ENCODE measurements at regions not wholly inside any gene's neighbourhood (a gene's known extent, or its start where the extent isn't known, plus 50 kb on each side); places are given as distances from the start of the nearest gene placed in this dataset.
A peak's percentile ranks its signal among the peaks of the same experiment; 100 is the strongest.

GRCh38 chr3:40704224-40704623 is 179.5 kb downstream of the ZNF621 start:
- no peaks in the 10 kb centered on the region for H3K9me2 ChIP-seq (replicated peaks; ENCODE audit: low read depth, low read length)
- no peaks in the 10 kb centered on the region for H3F3A ChIP-seq (ENCODE audit: low read depth)
- H3K4me2 ChIP-seq (ENCODE audit: low read depth, low read length, poor library complexity, severe bottlenecking): no peak overlapping the region
- H3K79me2 ChIP-seq (ENCODE audit: insufficient read depth, low read length): no peaks in the 10 kb centered on the region
- peaks cover 6% of the 10 kb centered on the region for H3K27me3 ChIP-seq (ENCODE audit: insufficient read depth, low read length, poor library complexity, severe bottlenecking)
- no peaks in the 10 kb centered on the region for H3K4me1 ChIP-seq (ENCODE audit: insufficient read depth, low read length, poor library complexity, severe bottlenecking)
- no peaks in the 10 kb centered on the region for H4K20me1 ChIP-seq (ENCODE audit: insufficient read depth, low read length, poor library complexity, severe bottlenecking)
- no peak overlapping the region for H2AFZ ChIP-seq (ENCODE audit: low read length)
- H3K4me3 ChIP-seq (ENCODE audit: low read length, poor library complexity, severe bottlenecking): no peak overlapping the region
- H3K9me3 ChIP-seq (ENCODE audit: insufficient read depth, low read depth, low read length): no peaks in the 10 kb centered on the region; the same call in 1 of the 2 replicates
- H3K36me3 ChIP-seq (ENCODE audit: insufficient read depth, low read length): no peaks in the 10 kb centered on the region
- TF ChIP-seq, protein P1, sequence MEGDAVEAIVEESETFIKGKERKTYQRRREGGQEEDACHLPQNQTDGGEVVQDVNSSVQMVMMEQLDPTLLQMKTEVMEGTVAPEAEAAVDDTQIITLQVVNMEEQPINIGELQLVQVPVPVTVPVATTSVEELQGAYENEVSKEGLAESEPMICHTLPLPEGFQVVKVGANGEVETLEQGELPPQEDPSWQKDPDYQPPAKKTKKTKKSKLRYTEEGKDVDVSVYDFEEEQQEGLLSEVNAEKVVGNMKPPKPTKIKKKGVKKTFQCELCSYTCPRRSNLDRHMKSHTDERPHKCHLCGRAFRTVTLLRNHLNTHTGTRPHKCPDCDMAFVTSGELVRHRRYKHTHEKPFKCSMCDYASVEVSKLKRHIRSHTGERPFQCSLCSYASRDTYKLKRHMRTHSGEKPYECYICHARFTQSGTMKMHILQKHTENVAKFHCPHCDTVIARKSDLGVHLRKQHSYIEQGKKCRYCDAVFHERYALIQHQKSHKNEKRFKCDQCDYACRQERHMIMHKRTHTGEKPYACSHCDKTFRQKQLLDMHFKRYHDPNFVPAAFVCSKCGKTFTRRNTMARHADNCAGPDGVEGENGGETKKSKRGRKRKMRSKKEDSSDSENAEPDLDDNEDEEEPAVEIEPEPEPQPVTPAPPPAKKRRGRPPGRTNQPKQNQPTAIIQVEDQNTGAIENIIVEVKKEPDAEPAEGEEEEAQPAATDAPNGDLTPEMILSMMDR (conservative IDR thresholded peaks at IDR 0.05; ENCODE audit: low read length): no peak
- no peak for TF ChIP-seq EZH2phosphoT487 (IDR thresholded peaks at IDR 0.05; ENCODE audit: borderline replicate concordance)
- no peak overlapping the region for H3K9ac ChIP-seq (ENCODE audit: low read depth, low read length, poor library complexity, severe bottlenecking)

- H4K20me1 ChIP-seq (ENCODE audit: insufficient read depth, low read length, poor library complexity, severe bottlenecking): no peaks in the 10 kb centered on the region
- no peaks in the 10 kb centered on the region for H3F3A ChIP-seq (ENCODE audit: low read depth)
- TF ChIP-seq, protein P1 (conservative IDR thresholded peaks at IDR 0.05; ENCODE audit: low read length): no peak
- TF ChIP-seq EZH2phosphoT487 (IDR thresholded peaks at IDR 0.05; ENCODE audit: borderline replicate concordance): no peak
- no peak overlapping the region for H3K4me2 ChIP-seq (ENCODE audit: low read depth, low read length, poor library complexity, severe bottlenecking)
- H3K4me1 ChIP-seq (ENCODE audit: insufficient read depth, low read length, poor library complexity, severe bottlenecking): no peaks in the 10 kb centered on the region
- no peaks in the 10 kb centered on the region; the same call in 1 of the 2 replicates for H3K9me3 ChIP-seq (ENCODE audit: insufficient read depth, low read depth, low read length)
- no peak overlapping the region for H3K9ac ChIP-seq (ENCODE audit: low read depth, low read length, poor library complexity, severe bottlenecking)
- no peaks in the 10 kb centered on the region for H3K79me2 ChIP-seq (ENCODE audit: insufficient read depth, low read length)
- no peak overlapping the region for H2AFZ ChIP-seq (ENCODE audit: low read length)
- no peak overlapping the region for H3K4me3 ChIP-seq (ENCODE audit: low read length, poor library complexity, severe bottlenecking)
- H3K9me2 ChIP-seq (replicated peaks; ENCODE audit: low read depth, low read length): no peaks in the 10 kb centered on the region
- H3K36me3 ChIP-seq (ENCODE audit: insufficient read depth, low read length): no peaks in the 10 kb centered on the region
- peaks cover 6% of the 10 kb centered on the region for H3K27me3 ChIP-seq (ENCODE audit: insufficient read depth, low read length, poor library complexity, severe bottlenecking)
These were observed 180.9 kb downstream of the ZNF621 start for GRCh38 chr3:40705663-40706062.

DNA sequence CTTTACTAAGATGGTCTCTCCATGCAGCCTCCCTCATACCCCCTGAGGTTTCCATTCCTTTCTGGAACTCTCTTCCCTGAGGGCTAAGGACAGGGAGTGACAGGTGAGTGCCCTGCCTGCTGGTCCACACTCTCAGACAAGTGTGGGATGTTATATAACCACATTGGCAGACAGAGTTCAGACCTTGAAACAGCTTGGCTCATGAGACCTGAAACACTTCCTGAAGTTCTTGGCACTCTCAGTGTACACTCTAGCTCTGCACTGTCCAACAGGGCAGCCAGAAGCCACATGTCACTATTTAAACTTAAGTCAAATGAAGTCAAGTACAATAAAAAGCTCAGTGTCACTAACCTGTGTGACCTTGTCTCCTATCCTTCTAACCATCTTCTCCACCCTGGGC is 188.5 kb downstream of the ZNF621 start:
- Histone ChIP-seq H2AFZ (ENCODE audit: low read length) (no peak overlapping the region), H3F3A (ENCODE audit: low read depth) (no peaks in the 10 kb centered on the region), H3K27me3 (ENCODE audit: insufficient read depth, low read length, poor library complexity, severe bottlenecking) (no peaks in the 10 kb centered on the region), H3K79me2 (ENCODE audit: insufficient read depth, low read length) (no peaks in the 10 kb centered on the region), H3K4me1 (ENCODE audit: insufficient read depth, low read length, poor library complexity, severe bottlenecking) (peaks cover 28% of the 10 kb centered on the region), H3K36me3 (ENCODE audit: insufficient read depth, low read length) (no peaks in the 10 kb centered on the region), H3K4me2 (ENCODE audit: low read depth, low read length, poor library complexity, severe bottlenecking) (peak overlapping the region; percentile 57), H3K9ac (ENCODE audit: low read depth, low read length, poor library complexity, severe bottlenecking) (no peak overlapping the region), H3K4me3 (ENCODE audit: low read length, poor library complexity, severe bottlenecking) (no peak overlapping the region), H4K20me1 (ENCODE audit: insufficient read depth, low read length, poor library complexity, severe bottlenecking) (no peaks in the 10 kb centered on the region), H3K9me2 (replicated peaks; ENCODE audit: low read depth, low read length) (no peaks in the 10 kb centered on the region), H3K9me3 (ENCODE audit: insufficient read depth, low read depth, low read length) (no peaks in the 10 kb centered on the region)
- TF ChIP-seq, protein P1 (conservative IDR thresholded peaks at IDR 0.05; ENCODE audit: low read length): no peak
- no peak for TF ChIP-seq EZH2phosphoT487 (IDR thresholded peaks at IDR 0.05; ENCODE audit: borderline replicate concordance)

Measured in Loucy (cell line).